HEK293 (cell line): ENCODE measurements at regions not wholly inside any gene's neighbourhood (a gene's known extent, or its start where the extent isn't known, plus 50 kb on each side); places are given as distances from the start of the nearest gene placed in this dataset.

Source experiments
- CTCF ChIA-PET: fragments of 350-600 bp; formaldehyde crosslinking; extraction: SDS; loops from one replicate; lab custom pipeline; 2021; ENCODE audit warnings: antibody characterized with exemption; lab: Yijun Ruan, JAX
- POLR2A ChIA-PET: fragments of 300-600 bp; formaldehyde crosslinking; extraction: SDS; loops from one replicate; lab custom pipeline; 2020; ENCODE audit warnings: antibody characterized with exemption, inconsistent platforms; lab: Yijun Ruan, JAX
- H3K27ac ChIP-seq: fragments of 200-500 bp; sonication (Bioruptor generic); 2 replicates; pipeline ENCODE4 v1.5.1; 2014; ENCODE audit warnings: low read depth, low read length, control low read depth, inconsistent platforms; ENCODE audit errors: extremely low read depth
- H3K36me3 ChIP-seq, 2 experiments: fragments of 200-500 bp in 1 of 2; sonication (Bioruptor generic) in 1 of 2; 1 replicate in 1 of 2; 2 replicates in 1 of 2; pipeline ENCODE4 v1.5.1; 2014 to 2017; ENCODE audit warnings: inconsistent platforms in 2 of 2, low read length in 2 of 2; ENCODE audit not compliant: control insufficient read depth in 2 of 2, insufficient read depth in 1 of 2
- H3K4me1 ChIP-seq: fragments of 200-500 bp; sonication (Bioruptor generic); 2 replicates; pipeline ENCODE4 v1.5.1; 2014; ENCODE audit warnings: mild to moderate bottlenecking, low read length, inconsistent platforms; ENCODE audit not compliant: control insufficient read depth, insufficient read depth
- H3K4me3 ChIP-seq: 2 replicates; pipeline ENCODE4 v1.5.1; 2011; ENCODE audit warnings: low read depth, mild to moderate bottlenecking, control low read depth, low read length, moderate library complexity
- H3K9me3 ChIP-seq: fragments of 200-500 bp; sonication (Bioruptor generic); 2 replicates; pipeline ENCODE4 v1.5.1; 2014; ENCODE audit warnings: low read depth, low read length, inconsistent platforms; ENCODE audit not compliant: control insufficient read depth, insufficient read depth
- BCL11A ChIP-seq: fragments of 450-650 bp; formaldehyde crosslinking; IDR thresholded peaks from 2 replicates; pipeline ENCODE4 v1.5.1; 2016; ENCODE audit warnings: low read depth, missing biosample characterization, missing genetic modification characterization
- EGR2 ChIP-seq: fragments of 450-650 bp; formaldehyde crosslinking; IDR thresholded peaks from 2 replicates; pipeline ENCODE4 v1.5.1; 2016; ENCODE audit warnings: low read depth, missing biosample characterization, missing genetic modification characterization
- GFI1B ChIP-seq: fragments of 450-650 bp; formaldehyde crosslinking; IDR thresholded peaks from 2 replicates; pipeline ENCODE4 v1.5.1; 2016; ENCODE audit warnings: missing biosample characterization, missing genetic modification characterization
- GLI4 ChIP-seq: fragments of 450-650 bp; formaldehyde crosslinking; IDR thresholded peaks from 2 replicates; pipeline ENCODE4 v1.5.1; 2016; ENCODE audit warnings: missing biosample characterization, missing genetic modification characterization
- MEIS1 ChIP-seq: sonication (generic); formaldehyde crosslinking; IDR thresholded peaks from 2 replicates; pipeline ENCODE4 v1.8.1; 2022; ENCODE audit warnings: missing genetic modification reagents, mild to moderate bottlenecking, borderline replicate concordance
- MYNN ChIP-seq: fragments of 450-650 bp; formaldehyde crosslinking; IDR thresholded peaks from 2 replicates; pipeline ENCODE4 v1.5.1; 2016; ENCODE audit warnings: missing biosample characterization, missing genetic modification characterization, borderline replicate concordance
- PRDM10 ChIP-seq: fragments of 450-650 bp; formaldehyde crosslinking; IDR thresholded peaks from 2 replicates; pipeline ENCODE4 v1.5.1; 2016; ENCODE audit warnings: missing biosample characterization, missing genetic modification characterization
- ZBTB1 ChIP-seq: fragments of 450-650 bp; formaldehyde crosslinking; IDR thresholded peaks from 2 replicates; pipeline ENCODE4 v1.5.1; 2016; ENCODE audit warnings: missing biosample characterization, missing genetic modification characterization
- ZBTB7A ChIP-seq: fragments of 450-650 bp; formaldehyde crosslinking; IDR thresholded peaks from 2 replicates; pipeline ENCODE4 v1.5.1; 2016; ENCODE audit warnings: low read depth, missing biosample characterization, missing genetic modification characterization
- ZFHX2 ChIP-seq: fragments of 450-650 bp; formaldehyde crosslinking; conservative IDR thresholded peaks from 2 replicates; pipeline ENCODE4 v1.5.1; 2016; ENCODE audit warnings: missing biosample characterization, missing genetic modification characterization
- ZFP3 ChIP-seq: fragments of 450-650 bp; formaldehyde crosslinking; IDR thresholded peaks from 2 replicates; pipeline ENCODE4 v1.5.1; 2016; ENCODE audit warnings: low read depth, missing biosample characterization, missing genetic modification characterization
- ZNF132 ChIP-seq: fragments of 450-650 bp; formaldehyde crosslinking; IDR thresholded peaks from 2 replicates; pipeline ENCODE4 v1.5.1; 2017; ENCODE audit warnings: missing biosample characterization, missing genetic modification characterization, borderline replicate concordance
- ZNF133 ChIP-seq: fragments of 450-650 bp; formaldehyde crosslinking; IDR thresholded peaks from 2 replicates; pipeline ENCODE4 v1.5.1; 2016; ENCODE audit warnings: missing biosample characterization, missing genetic modification characterization
- ZNF138 ChIP-seq: fragments of 450-650 bp; formaldehyde crosslinking; IDR thresholded peaks from 2 replicates; pipeline ENCODE4 v1.5.1; 2016; ENCODE audit warnings: missing biosample characterization, missing genetic modification characterization, borderline replicate concordance
- ZNF184 ChIP-seq: fragments of 450-650 bp; IDR thresholded peaks from 2 replicates; pipeline ENCODE4 v1.5.1; 2018; ENCODE audit warnings: missing biosample characterization, mild to moderate bottlenecking, missing genetic modification characterization
- ZNF311 ChIP-seq: fragments of 450-650 bp; formaldehyde crosslinking; IDR thresholded peaks from 2 replicates; pipeline ENCODE4 v1.5.1; 2017; ENCODE audit warnings: missing biosample characterization, missing genetic modification characterization, borderline replicate concordance
- ZNF426 ChIP-seq: fragments of 450-650 bp; formaldehyde crosslinking; IDR thresholded peaks from 2 replicates; pipeline ENCODE4 v1.5.1; 2017; ENCODE audit warnings: missing biosample characterization, missing genetic modification characterization, mild to moderate bottlenecking, inconsistent platforms, moderate library complexity
- ZNF514 ChIP-seq: fragments of 450-650 bp; formaldehyde crosslinking; IDR thresholded peaks from 2 replicates; pipeline ENCODE4 v1.5.1; 2016; ENCODE audit warnings: missing biosample characterization, missing genetic modification characterization
- ZNF521 ChIP-seq: fragments of 450-650 bp; formaldehyde crosslinking; IDR thresholded peaks from 2 replicates; pipeline ENCODE4 v1.5.1; 2017; ENCODE audit warnings: missing biosample characterization, mild to moderate bottlenecking, missing genetic modification characterization
- ZNF549 ChIP-seq: fragments of 450-650 bp; IDR thresholded peaks from 2 replicates; pipeline ENCODE4 v1.5.1; 2018; ENCODE audit warnings: missing biosample characterization, missing genetic modification characterization, mild to moderate bottlenecking, inconsistent platforms, moderate library complexity
- ZNF571 ChIP-seq: fragments of 450-650 bp; formaldehyde crosslinking; IDR thresholded peaks from 2 replicates; pipeline ENCODE4 v1.5.0; 2017; ENCODE audit warnings: missing biosample characterization, missing genetic modification characterization
- ZNF600 ChIP-seq: fragments of 450-650 bp; formaldehyde crosslinking; IDR thresholded peaks from 2 replicates; pipeline ENCODE4 v1.5.1; 2016; ENCODE audit warnings: missing biosample characterization, missing genetic modification characterization
- ZNF654 ChIP-seq: fragments of 450-650 bp; formaldehyde crosslinking; IDR thresholded peaks from 2 replicates; pipeline ENCODE4 v1.5.1; 2016; ENCODE audit warnings: low read depth, missing biosample characterization, missing genetic modification characterization

- no peak for TF ChIP-seq ZNF184
- no peak for TF ChIP-seq ZNF311 (tag by site-specific recombination)
- no peak for TF ChIP-seq MYNN (tag by site-specific recombination)
- TF ChIP-seq ZNF426 (tag by site-specific recombination): no peak
- no peak for TF ChIP-seq ZNF571
- TF ChIP-seq BCL11A (tag by site-specific recombination): no peak
- TF ChIP-seq ZNF521 (tag by site-specific recombination): no peak
- no peaks in the 10 kb centered on the region for H3K36me3 ChIP-seq
- H3K9me3 ChIP-seq: no peaks in the 10 kb centered on the region
- ChIA-PET CTCF (no interaction called here), POLR2A (no interaction called here)
- no peak overlapping the region for H3K4me3 ChIP-seq
- H3K4me1 ChIP-seq: peaks cover 5% of the 10 kb centered on the region; the same call in 1 of the 2 replicates
- no peak overlapping the region for H3K27ac ChIP-seq
Measured at GRCh38 chr2:118320196-118320595, 231.9 kb downstream of the INSIG2 start.

DNA sequence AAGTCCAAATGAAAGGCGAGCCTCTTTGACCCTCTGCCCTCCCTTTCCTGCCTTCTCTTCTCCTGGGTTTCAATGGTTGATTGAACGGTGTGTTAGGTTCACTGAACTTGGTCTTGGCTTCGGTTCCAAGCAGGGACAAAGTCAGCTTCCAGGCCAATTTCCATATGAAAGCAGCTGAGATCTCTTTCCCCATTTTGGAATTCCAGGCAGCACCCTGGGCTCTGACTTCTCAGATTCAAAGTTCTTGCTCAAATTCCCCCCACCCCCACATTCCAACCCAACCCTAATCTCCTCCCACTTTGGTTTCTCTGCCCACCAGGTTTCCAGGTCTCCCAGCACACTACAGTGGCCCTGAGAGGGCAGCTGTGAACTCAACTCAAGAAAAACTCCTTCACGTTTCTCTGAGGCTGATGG lies 231.0 kb downstream of the INSIG2 start:
- CTCF ChIA-PET: no interaction called here
- POLR2A ChIA-PET: no interaction called here
- Histone ChIP-seq H3K36me3 (no peaks in the 10 kb centered on the region), H3K4me1 (peaks cover 5% of the 10 kb centered on the region; the same call in 1 of the 2 replicates), H3K27ac (no peak overlapping the region), H3K9me3 (no peaks in the 10 kb centered on the region), H3K4me3 (no peak overlapping the region)
- TF ChIP-seq ZNF654 (tag by site-specific recombination): no peak
- TF ChIP-seq ZNF549 (tag by site-specific recombination): no peak
- peak; percentile 34 for TF ChIP-seq ZFHX2 (tag by site-specific recombination)
- peak; percentile 67; the same call in 1 of the 2 replicates for TF ChIP-seq EGR2
- TF ChIP-seq ZNF132 (tag by site-specific recombination): no peak

- Histone ChIP-seq H3K4me3 (no peak overlapping the region), H3K4me1 (no peaks in the 10 kb centered on the region), H3K27ac (no peak overlapping the region), H3K36me3 (no peaks in the 10 kb centered on the region), H3K9me3 (no peaks in the 10 kb centered on the region)
- POLR2A ChIA-PET: no interaction called here
- CTCF ChIA-PET: interaction anchor here (0.7 kb wide), 1 partner anchor 117 kb away, joined by 3 read pairs; no protein-coding TSS in a partner anchor
- TF ChIP-seq ZBTB7A (tag by site-specific recombination) (no peak), ZBTB1 (tag by site-specific recombination) (no peak), PRDM10 (no peak), ZNF138 (tag by site-specific recombination) (no peak), GLI4 (tag by site-specific recombination) (no peak), ZNF133 (tag by site-specific recombination) (no peak), MEIS1 (CRISPR knock-in tag) (no peak), ZNF514 (tag by site-specific recombination) (no peak), ZFP3 (tag by site-specific recombination) (no peak), ZNF600 (tag by site-specific recombination) (no peak), GFI1B (tag by site-specific recombination) (no peak)
Measured at GRCh38 chr2:118315606-118316005, 227.3 kb downstream of the INSIG2 start.
